Esophagus (tissue), 2 donors: ENCODE measurements at regions not wholly inside any gene's neighbourhood (a gene's known extent, or its start where the extent isn't known, plus 50 kb on each side); places are given as distances from the start of the nearest gene placed in this dataset.
"Not testable (repeated sequence)": the region's sequence is repeated elsewhere in the genome, so short reads cannot be mapped to it uniquely, and the experiment has no call there.

Experiments used
- H3K27ac ChIP-seq, 2 donors: one replicate each; pipeline ENCODE4 v1.5.1; 2013; ENCODE audit warnings: low read depth in 2 of 2, mild to moderate bottlenecking in 2 of 2, inconsistent platforms in 1 of 2, low read length in 1 of 2, moderate library complexity in 1 of 2
- H3K27me3 ChIP-seq, 2 donors: one replicate each; pipeline ENCODE4 v1.6.1; 2013; ENCODE audit warnings: low read length in 2 of 2, control low read depth in 1 of 2, mild to moderate bottlenecking in 1 of 2; ENCODE audit not compliant: insufficient read depth in 2 of 2, control insufficient read depth in 1 of 2
- H3K36me3 ChIP-seq, 2 donors: one replicate each; pipeline ENCODE4 v1.6.1; 2013; ENCODE audit warnings: low read length in 1 of 2; ENCODE audit not compliant: control insufficient read depth in 2 of 2, insufficient read depth in 2 of 2
- H3K4me1 ChIP-seq, 2 donors: one replicate each; pipeline ENCODE4 v1.6.1; 2013; ENCODE audit warnings: low read length in 1 of 2; ENCODE audit not compliant: control insufficient read depth in 2 of 2, insufficient read depth in 2 of 2
- H3K4me3 ChIP-seq, 2 donors: one replicate each; pipeline ENCODE4 v1.5.1; 2013; ENCODE audit warnings: low read length in 2 of 2, mild to moderate bottlenecking in 2 of 2, low read depth in 1 of 2, moderate library complexity in 1 of 2
- H3K9me3 ChIP-seq, 2 donors: one replicate each; pipeline ENCODE4 v1.6.1; 2013; ENCODE audit warnings: mild to moderate bottlenecking in 2 of 2, low read depth in 1 of 2, low read length in 1 of 2, moderate library complexity in 1 of 2; ENCODE audit not compliant: control insufficient read depth in 2 of 2, insufficient read depth in 1 of 2
- WGBS, 2 donors: extraction: QIAGEN DNeasy Blood & Tissue Kit; methylation state at CpG; one replicate each; pipeline ENCODE4 v1.1.7; 2013; 5-methylcytosine and 5-hydroxymethylcytosine counted together
- donor health status: healthy with polysubstance abuse.
- donor health status: Bipolar disorder and iron deficiency.

- WGBS, 2 donors, result 75 to 77% methylated on average over 7 of the region's 7 CpGs
- H3K4me1 ChIP-seq, result no peaks in the 10 kb centered on the region
- H3K27ac ChIP-seq, result no peak overlapping the region
- H3K36me3 ChIP-seq, result no peaks in the 10 kb centered on the region
- no peaks in the 10 kb centered on the region for H3K27me3 ChIP-seq
- H3K4me3 ChIP-seq, result no peak overlapping the region
- peaks cover 0 to 3% of the 10 kb centered on the region in 2 donors for H3K9me3 ChIP-seq
Observed at GRCh38 chr6:157727629-157728182, 95.3 kb upstream of the SNX9 start.

- no peak overlapping the region for H3K27ac ChIP-seq
- 75 to 87% methylated on average over 6 of the region's 6 CpGs for WGBS, 2 donors
- no peaks in the 10 kb centered on the region for H3K36me3 ChIP-seq
Observed at GRCh38 chr6:157728183-157728881, 94.7 kb upstream of the SNX9 start.

GRCh38 chr6:157731221-157731620 lies 91.8 kb upstream of the SNX9 start:
- Histone ChIP-seq H3K4me1 (no peaks in the 10 kb centered on the region), H3K27ac (no peak overlapping the region), H3K36me3 (no peaks in the 10 kb centered on the region), H3K4me3 (no peak overlapping the region), H3K27me3 (no peaks in the 10 kb centered on the region), H3K9me3 (no peaks in the 10 kb centered on the region)
- WGBS, 2 donors, result 88 to 92% methylated on average over 5 of the region's 5 CpGs

More at GRCh38 chr6:157728183-157728881, 94.7 kb upstream of the SNX9 start:
- no peaks in the 10 kb centered on the region for H3K4me1 ChIP-seq
- H3K4me3 ChIP-seq, result no peak overlapping the region
- H3K27me3 ChIP-seq, result no peaks in the 10 kb centered on the region
- peaks cover 0 to 3% of the 10 kb centered on the region in 2 donors for H3K9me3 ChIP-seq

- Histone ChIP-seq H3K36me3 (no peaks in the 10 kb centered on the region), H3K27me3 (no peaks in the 10 kb centered on the region), H3K4me3 (no peak overlapping the region), H3K4me1 (no peaks in the 10 kb centered on the region), H3K27ac (no peak overlapping the region), H3K9me3 (no peaks in the 10 kb centered on the region)
- WGBS, 2 donors, result 88 to 97% methylated on average over 2 of the region's 2 CpGs
Observed at GRCh38 chr6:157732007-157732406, 91.0 kb upstream of the SNX9 start.

GRCh38 chr6:157732416-157733161 lies 90.5 kb upstream of the SNX9 start:
- no peaks in the 10 kb centered on the region for H3K4me1 ChIP-seq
- no peak overlapping the region for H3K27ac ChIP-seq
- H3K9me3 ChIP-seq, result no peaks in the 10 kb centered on the region
- H3K27me3 ChIP-seq, result no peaks in the 10 kb centered on the region
- WGBS, 2 donors, result 86% methylated on average over 8 of the region's 8 CpGs
- no peak overlapping the region for H3K4me3 ChIP-seq
- H3K36me3 ChIP-seq, result no peaks in the 10 kb centered on the region

GRCh38 chr6:157736555-157736954 lies 86.5 kb upstream of the SNX9 start:
- 87 to 93% methylated on average over 4 of the region's 4 CpGs for WGBS, 2 donors
- not testable (repeated sequence) for H3K36me3 ChIP-seq, H3K9me3 ChIP-seq, H3K27me3 ChIP-seq, H3K4me1 ChIP-seq, H3K4me3 ChIP-seq, H3K27ac ChIP-seq

GRCh38 chr6:157741321-157741947 lies 81.6 kb upstream of the SNX9 start:
- no peaks in the 10 kb centered on the region for H3K4me1 ChIP-seq
- WGBS, 2 donors, result 80 to 83% methylated on average over 10 of the region's 10 CpGs
- H3K27me3 ChIP-seq, result no peaks in the 10 kb centered on the region
- H3K4me3 ChIP-seq, result no peak overlapping the region
- no peaks in the 10 kb centered on the region for H3K9me3 ChIP-seq
- H3K27ac ChIP-seq, result no peak overlapping the region
- no peaks in the 10 kb centered on the region for H3K36me3 ChIP-seq

GRCh38 chr6:157741948-157742556 lies 81.0 kb upstream of the SNX9 start:
- Histone ChIP-seq H3K4me1 (no peaks in the 10 kb centered on the region), H3K36me3 (no peaks in the 10 kb centered on the region), H3K27me3 (no peaks in the 10 kb centered on the region), H3K4me3 (no peak overlapping the region), H3K9me3 (no peaks in the 10 kb centered on the region), H3K27ac (no peak overlapping the region)
- WGBS, 2 donors, result 52 to 53% methylated on average over 5 of the region's 5 CpGs

GRCh38 chr6:157744102-157744601 lies 78.9 kb upstream of the SNX9 start:
- no peaks in the 10 kb centered on the region for H3K4me1 ChIP-seq

More at GRCh38 chr6:157744102-157744601, 78.9 kb upstream of the SNX9 start:
- Histone ChIP-seq H3K27me3 (no peaks in the 10 kb centered on the region), H3K9me3 (no peaks in the 10 kb centered on the region), H3K4me3 (no peak overlapping the region), H3K36me3 (no peaks in the 10 kb centered on the region), H3K27ac (no peak overlapping the region)
- WGBS, 2 donors, result 83 to 94% methylated on average over 4 of the region's 4 CpGs
